ENCODE measurements at regions not wholly inside any gene's neighbourhood (a gene's known extent, or its start where the extent isn't known, plus 50 kb on each side); places are given as distances from the start of the nearest gene placed in this dataset.

DNA sequence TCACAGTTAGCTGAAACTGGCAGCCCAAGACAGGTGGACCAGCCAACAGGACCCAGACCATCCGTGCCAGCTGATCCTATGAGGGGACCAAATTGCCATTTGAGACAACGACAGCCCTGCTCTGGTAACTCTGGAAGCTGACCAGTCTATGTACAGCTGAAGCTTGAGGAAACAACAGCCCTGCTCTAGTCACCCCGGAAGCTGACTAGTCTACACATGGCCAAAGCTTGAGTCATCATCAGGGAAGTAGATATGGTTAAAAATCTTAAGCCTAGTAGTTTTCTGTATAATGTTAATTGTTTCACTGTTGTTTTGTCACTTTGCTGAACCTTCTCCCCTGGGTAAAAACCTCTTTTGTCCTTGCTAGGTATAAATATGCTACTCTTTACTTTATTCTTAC, 905.4 kb upstream of the NDST4 start:
- H3K9me3 ChIP-seq (ENCODE audit: control insufficient read depth in 2 of 3, insufficient read depth in 1 of 3, low read length in 3 of 3) = peaks cover 0 to 36% (median 3%) of the 10 kb centered on the region in 3 donors
- no peak for FAIRE-seq
- H3K4me1 ChIP-seq (ENCODE audit: control insufficient read depth in 2 of 3, insufficient read depth in 2 of 3, low read depth in 1 of 3, low read length in 3 of 3) = no peaks in the 10 kb centered on the region

GRCh38 chr4:116016201-116016600, 902.8 kb upstream of the NDST4 start:
- peaks cover 0 to 36% (median 3%) of the 10 kb centered on the region in 3 donors for H3K9me3 ChIP-seq (ENCODE audit: control insufficient read depth in 2 of 3, insufficient read depth in 1 of 3, low read length in 3 of 3)

More for the DNA sequence above, 905.4 kb upstream of the NDST4 start:
- Histone ChIP-seq H3K27me3 (ENCODE audit: control insufficient read depth, insufficient read depth, low read length) (no peaks in the 10 kb centered on the region), H3K27ac (ENCODE audit: low read depth in 2 of 2, low read length in 2 of 2) (no peak overlapping the region), H3K36me3 (ENCODE audit: control insufficient read depth in 2 of 3, insufficient read depth in 3 of 3, low read length in 3 of 3) (no peaks in the 10 kb centered on the region), H3K4me3 (ENCODE audit: low read length in 3 of 3) (no peak overlapping the region), H3K9ac (ENCODE audit: low read length in 3 of 3) (no peak overlapping the region)
- TF ChIP-seq CTCF (IDR thresholded peaks at IDR 0.05; ENCODE audit: borderline replicate concordance, extremely low read depth, insufficient read depth) = no peak
- intact Hi-C loops (cut with DNase I) = no loop called here
- no peak for DNase-seq

GRCh38 chr4:116015549-116015948, 902.1 kb upstream of the NDST4 start:
- no peak overlapping the region for H3K9ac ChIP-seq (ENCODE audit: low read length in 3 of 3)
- intact Hi-C loops (cut with DNase I) = no loop called here
- FAIRE-seq (no peak), DNase-seq (no peak)
- no peak for TF ChIP-seq CTCF (IDR thresholded peaks at IDR 0.05; ENCODE audit: borderline replicate concordance, extremely low read depth, insufficient read depth)
- H3K4me3 ChIP-seq (ENCODE audit: low read length in 3 of 3) = no peak overlapping the region
- H3K36me3 ChIP-seq (ENCODE audit: control insufficient read depth in 2 of 3, insufficient read depth in 3 of 3, low read length in 3 of 3) = no peaks in the 10 kb centered on the region
- no peaks in the 10 kb centered on the region for H3K27me3 ChIP-seq (ENCODE audit: control insufficient read depth, insufficient read depth, low read length)
- H3K9me3 ChIP-seq (ENCODE audit: control insufficient read depth in 2 of 3, insufficient read depth in 1 of 3, low read length in 3 of 3) = peaks cover 0 to 36% (median 3%) of the 10 kb centered on the region in 3 donors
- H3K27ac ChIP-seq (ENCODE audit: low read depth in 2 of 2, low read length in 2 of 2) = no peak overlapping the region
- H3K4me1 ChIP-seq (ENCODE audit: control insufficient read depth in 2 of 3, insufficient read depth in 2 of 3, low read depth in 1 of 3, low read length in 3 of 3) = no peaks in the 10 kb centered on the region

More at GRCh38 chr4:116016201-116016600, 902.8 kb upstream of the NDST4 start:
- H3K4me1 ChIP-seq (ENCODE audit: control insufficient read depth in 2 of 3, insufficient read depth in 2 of 3, low read depth in 1 of 3, low read length in 3 of 3) = no peaks in the 10 kb centered on the region
- no peak overlapping the region for H3K9ac ChIP-seq (ENCODE audit: low read length in 3 of 3)
- H3K36me3 ChIP-seq (ENCODE audit: control insufficient read depth in 2 of 3, insufficient read depth in 3 of 3, low read length in 3 of 3) = no peaks in the 10 kb centered on the region
- no peak overlapping the region for H3K27ac ChIP-seq (ENCODE audit: low read depth in 2 of 2, low read length in 2 of 2)
- no peak for FAIRE-seq
- no peak for TF ChIP-seq CTCF (IDR thresholded peaks at IDR 0.05; ENCODE audit: borderline replicate concordance, extremely low read depth, insufficient read depth)
- no peaks in the 10 kb centered on the region for H3K27me3 ChIP-seq (ENCODE audit: control insufficient read depth, insufficient read depth, low read length)
- H3K4me3 ChIP-seq (ENCODE audit: low read length in 3 of 3) = no peak overlapping the region
- intact Hi-C loops (cut with DNase I) = no loop called here
- DNase-seq = no peak

- DNase-seq (no peak), FAIRE-seq (no peak)
- H3K9me3 ChIP-seq (ENCODE audit: control insufficient read depth in 2 of 3, insufficient read depth in 1 of 3, low read length in 3 of 3) = peaks cover 0 to 36% (median 3%) of the 10 kb centered on the region in 3 donors
- H3K9ac ChIP-seq (ENCODE audit: low read length in 3 of 3) = no peak overlapping the region
- no peak overlapping the region for H3K4me3 ChIP-seq (ENCODE audit: low read length in 3 of 3)
- H3K27ac ChIP-seq (ENCODE audit: low read depth in 2 of 2, low read length in 2 of 2) = no peak overlapping the region
- no peaks in the 10 kb centered on the region for H3K4me1 ChIP-seq (ENCODE audit: control insufficient read depth in 2 of 3, insufficient read depth in 2 of 3, low read depth in 1 of 3, low read length in 3 of 3)
- H3K27me3 ChIP-seq (ENCODE audit: control insufficient read depth, insufficient read depth, low read length) = no peaks in the 10 kb centered on the region
- no peak for TF ChIP-seq CTCF (IDR thresholded peaks at IDR 0.05; ENCODE audit: borderline replicate concordance, extremely low read depth, insufficient read depth)
- intact Hi-C loops (cut with DNase I) = no loop called here
- no peaks in the 10 kb centered on the region for H3K36me3 ChIP-seq (ENCODE audit: control insufficient read depth in 2 of 3, insufficient read depth in 3 of 3, low read length in 3 of 3)
Measured at GRCh38 chr4:116015062-116015461, 901.6 kb upstream of the NDST4 start.

All from kidney (tissue), 13 donors.